ENCODE measurements at regions not wholly inside any gene's neighbourhood (a gene's known extent, or its start where the extent isn't known, plus 50 kb on each side); places are given as distances from the start of the nearest gene placed in this dataset.
"Not testable (repeated sequence)": the region's sequence is repeated elsewhere in the genome, so short reads cannot be mapped to it uniquely, and the experiment has no call there.

- WGBS, 2 donors: 40 to 45% methylated on average over 3 of the region's 4 CpGs
- intact Hi-C loops (cut with DNase I); H3K9me3 ChIP-seq; H3K4me1 ChIP-seq; H3K4me3 ChIP-seq; H3K27ac ChIP-seq; H3K36me3 ChIP-seq; DNase-seq; H3K27me3 ChIP-seq; ATAC-seq: not testable (repeated sequence)
Observed at GRCh38 chrY:3218134-3218533, 283.0 kb downstream of the ZFY start.

- intact Hi-C loops (cut with DNase I): not testable (repeated sequence)
Observed at GRCh38 chrY:3218559-3218958, 283.4 kb downstream of the ZFY start.

GRCh38 chrY:3262911-3263310 lies 316.0 kb upstream of the TGIF2LY start:
- H3K27ac ChIP-seq; H3K36me3 ChIP-seq; H3K4me3 ChIP-seq; H3K27me3 ChIP-seq; intact Hi-C loops (cut with DNase I); H3K4me1 ChIP-seq; DNase-seq; ATAC-seq; H3K9me3 ChIP-seq: not testable (repeated sequence)
- 50 to 62% methylated on average over 2 of the region's 2 CpGs for WGBS, 2 donors

More at GRCh38 chrY:3218559-3218958, 283.4 kb downstream of the ZFY start:
- not testable (repeated sequence) for DNase-seq, H3K4me1 ChIP-seq, H3K27me3 ChIP-seq, H3K36me3 ChIP-seq, H3K4me3 ChIP-seq, H3K9me3 ChIP-seq, ATAC-seq, H3K27ac ChIP-seq
- 55 to 60% methylated on average over 4 to 6 of the region's 6 CpGs for WGBS, 2 donors

GRCh38 chrY:3288063-3288462 lies 290.8 kb upstream of the TGIF2LY start:
- ATAC-seq; H3K36me3 ChIP-seq; H3K4me1 ChIP-seq; H3K9me3 ChIP-seq; H3K27me3 ChIP-seq; H3K27ac ChIP-seq; intact Hi-C loops (cut with DNase I); H3K4me3 ChIP-seq; DNase-seq: not testable (repeated sequence)
- WGBS, 2 donors: 51 to 69% methylated on average over 4 to 6 of the region's 6 CpGs

DNA sequence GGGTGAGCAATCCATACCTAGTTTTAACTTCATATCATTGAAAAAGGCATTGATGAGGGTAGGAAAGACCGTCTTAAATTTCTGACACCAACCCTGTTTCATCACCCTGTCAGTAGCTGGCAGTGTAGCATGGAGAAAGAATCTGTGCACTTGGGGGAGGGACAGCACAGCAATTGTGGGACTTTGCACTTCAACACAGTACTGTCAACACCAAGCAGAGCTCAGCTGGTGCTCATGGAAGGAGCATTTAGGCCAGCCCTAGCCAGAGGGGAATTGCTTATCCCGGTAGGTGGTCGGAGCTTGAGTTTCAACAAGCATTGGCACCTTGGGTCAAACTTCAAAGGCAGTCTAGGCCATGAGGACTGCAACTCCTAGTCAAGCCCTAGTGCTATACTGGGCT lies 281.6 kb upstream of the TGIF2LY start:
- H3K27me3 ChIP-seq; H3K4me3 ChIP-seq; H3K27ac ChIP-seq; H3K4me1 ChIP-seq; ATAC-seq; H3K36me3 ChIP-seq; intact Hi-C loops (cut with DNase I); DNase-seq; H3K9me3 ChIP-seq: not testable (repeated sequence)
- WGBS, 2 donors: 29 to 48% methylated on average over 3 of the region's 3 CpGs

GRCh38 chrY:3319988-3320387 lies 258.9 kb upstream of the TGIF2LY start:
- H3K4me3 ChIP-seq; H3K27me3 ChIP-seq; H3K9me3 ChIP-seq; intact Hi-C loops (cut with DNase I); H3K27ac ChIP-seq; H3K4me1 ChIP-seq; ATAC-seq; DNase-seq; H3K36me3 ChIP-seq: not testable (repeated sequence)

DNA sequence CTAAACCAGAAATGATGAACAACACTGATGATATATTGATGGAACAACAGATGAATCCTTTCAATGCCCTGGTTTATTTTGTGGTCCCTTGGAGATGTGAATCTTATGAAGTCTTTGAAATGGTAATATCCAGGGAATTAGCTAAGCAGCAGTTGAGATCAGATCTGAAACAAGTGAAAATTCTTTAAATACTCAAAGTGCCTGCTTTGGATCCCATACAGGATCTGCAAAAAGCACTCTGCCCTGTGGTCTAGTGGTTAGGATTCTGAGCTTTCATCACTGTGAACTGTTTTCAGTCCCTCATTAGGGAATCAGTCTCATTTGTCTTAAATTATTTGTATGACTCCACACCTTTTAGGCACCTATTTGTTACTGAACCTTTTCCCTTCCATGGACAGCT lies 211.3 kb upstream of the TGIF2LY start:
- DNase-seq; H3K4me1 ChIP-seq; H3K27ac ChIP-seq; ATAC-seq; H3K9me3 ChIP-seq; H3K4me3 ChIP-seq; H3K36me3 ChIP-seq; intact Hi-C loops (cut with DNase I); H3K27me3 ChIP-seq: not testable (repeated sequence)

DNA sequence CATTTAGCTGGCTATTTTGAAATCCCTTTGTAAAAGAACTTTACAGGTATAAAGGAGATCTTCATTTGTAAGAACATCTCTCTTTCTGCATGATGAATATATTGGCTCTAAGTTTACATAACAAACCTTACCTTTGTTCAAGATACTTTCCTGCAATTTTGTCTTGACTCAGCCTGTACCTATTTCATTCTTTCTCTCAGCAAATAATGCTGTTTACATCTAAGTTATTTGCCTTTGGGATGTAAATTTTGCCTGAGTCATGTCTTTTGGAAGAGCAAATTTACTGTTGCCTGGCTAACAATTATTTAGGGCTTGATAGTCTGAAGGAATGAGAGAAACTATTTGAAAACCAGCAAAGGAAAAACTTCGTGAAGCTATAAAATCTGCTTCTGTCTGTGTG lies 210.4 kb upstream of the TGIF2LY start:
- 30 to 50% methylated on average over 1 of the region's 1 CpG for WGBS, 2 donors
- ATAC-seq; H3K36me3 ChIP-seq; H3K27ac ChIP-seq; H3K27me3 ChIP-seq; DNase-seq; H3K4me1 ChIP-seq; H3K9me3 ChIP-seq; H3K4me3 ChIP-seq; intact Hi-C loops (cut with DNase I): not testable (repeated sequence)

GRCh38 chrY:3391508-3391907 lies 187.4 kb upstream of the TGIF2LY start:
- intact Hi-C loops (cut with DNase I); H3K9me3 ChIP-seq; H3K27ac ChIP-seq; H3K36me3 ChIP-seq; H3K27me3 ChIP-seq; DNase-seq; H3K4me1 ChIP-seq; ATAC-seq; H3K4me3 ChIP-seq: not testable (repeated sequence)
- 93% methylated on average over 5 of the region's 5 CpGs for WGBS, 2 donors

GRCh38 chrY:3404241-3404640 lies 174.6 kb upstream of the TGIF2LY start:
- H3K9me3 ChIP-seq; ATAC-seq; DNase-seq; intact Hi-C loops (cut with DNase I); H3K27ac ChIP-seq; H3K4me1 ChIP-seq; H3K36me3 ChIP-seq; H3K4me3 ChIP-seq; H3K27me3 ChIP-seq: not testable (repeated sequence)
- 46 to 60% methylated on average over 3 of the region's 3 CpGs for WGBS, 2 donors
